Hepatocyte (in vitro differentiated cells): ENCODE measurements at regions not wholly inside any gene's neighbourhood (a gene's known extent, or its start where the extent isn't known, plus 50 kb on each side); places are given as distances from the start of the nearest gene placed in this dataset.

ENCODE experiments used
- DNase-seq: peaks from one replicate; pipeline ENCODE4 v3.0.0-alpha.2; 2016; ENCODE audit warnings: low spot score
- H2AFZ ChIP-seq: fragments of 200-600 bp; sonication (generic); 2 replicates; pipeline ENCODE4 v1.6.0; 2016; ENCODE audit warnings: antibody characterized with exemption, mild to moderate bottlenecking
- H3K27ac ChIP-seq: fragments of 200-600 bp; sonication (generic); 2 replicates; pipeline ENCODE4 v1.5.1; 2016; ENCODE audit warnings: mild to moderate bottlenecking
- H3K27me3 ChIP-seq: fragments of 200-600 bp; sonication (generic); 2 replicates; pipeline ENCODE4 v1.6.1; 2016
- H3K36me3 ChIP-seq: fragments of 200-600 bp; sonication (generic); replicated peaks from 2 replicates; pipeline ENCODE4 v1.5.1; 2016; ENCODE audit warnings: low read depth; ENCODE audit not compliant: insufficient read depth
- H3K4me1 ChIP-seq: fragments of 200-600 bp; sonication (generic); 2 replicates; pipeline ENCODE4 v1.5.1; 2016; ENCODE audit warnings: mild to moderate bottlenecking, moderate library complexity; ENCODE audit not compliant: insufficient read depth
- H3K4me2 ChIP-seq: fragments of 200-600 bp; sonication (generic); 2 replicates; pipeline ENCODE4 v1.6.0; 2016
- H3K4me3 ChIP-seq: fragments of 200-600 bp; sonication (generic); 2 replicates; pipeline ENCODE4 v1.5.1; 2016; ENCODE audit warnings: mild to moderate bottlenecking
- H3K79me2 ChIP-seq: fragments of 200-600 bp; sonication (generic); 2 replicates; pipeline ENCODE4 v1.6.0; 2017; ENCODE audit warnings: mild to moderate bottlenecking
- H3K9me2 ChIP-seq: fragments of 200-600 bp; sonication (generic); replicated peaks from 2 replicates; pipeline ENCODE4 v1.6.0; 2017; ENCODE audit warnings: mild to moderate bottlenecking; ENCODE audit not compliant: insufficient read depth
- H3K9me3 ChIP-seq: fragments of 200-600 bp; sonication (generic); 2 replicates; pipeline ENCODE4 v1.5.1; 2016; ENCODE audit warnings: low read depth, mild to moderate bottlenecking
- H4K20me1 ChIP-seq: fragments of 200-600 bp; sonication (generic); 2 replicates; pipeline ENCODE4 v1.6.0; 2016; ENCODE audit warnings: mild to moderate bottlenecking; ENCODE audit not compliant: insufficient read depth, poor library complexity, severe bottlenecking
- CTCF ChIP-seq: fragments of 200-600 bp; sonication (generic); IDR thresholded peaks from 2 replicates; pipeline ENCODE4 v1.5.1; 2016; ENCODE audit warnings: antibody characterized with exemption, mild to moderate bottlenecking; ENCODE audit not compliant: poor library complexity
- EZH2 ChIP-seq: fragments of 200-600 bp; sonication (generic); IDR thresholded peaks from 2 replicates; pipeline ENCODE4 v1.6.1; 2016; ENCODE audit warnings: antibody characterized with exemption, mild to moderate bottlenecking, borderline replicate concordance
- EZH2phosphoT487 ChIP-seq: fragments of 200-600 bp; sonication (generic); IDR thresholded peaks from one replicate; pipeline ENCODE4 v1.6.1; 2018; ENCODE audit warnings: antibody characterized with exemption, mild to moderate bottlenecking, low read depth, moderate library complexity; ENCODE audit not compliant: unreplicated experiment, severe bottlenecking
- WGBS: methylation state at CpG from one replicate; pipeline ENCODE4 v1.1.6; 2016; ENCODE audit warnings: low lambda C conversion rate; ENCODE audit errors: missing lambda C conversion rate; 5-methylcytosine and 5-hydroxymethylcytosine counted together

- Histone ChIP-seq H3K27me3 (no peaks in the 10 kb centered on the region), H3K79me2 (no peaks in the 10 kb centered on the region), H3K9me3 (no peaks in the 10 kb centered on the region), H3K36me3 (no peaks in the 10 kb centered on the region), H4K20me1 (no peaks in the 10 kb centered on the region), H3K27ac (no peak overlapping the region), H3K4me1 (no peaks in the 10 kb centered on the region), H2AFZ (no peak overlapping the region), H3K4me3 (no peak overlapping the region), H3K4me2 (no peak overlapping the region), H3K9me2 (no peaks in the 10 kb centered on the region)
- no peak for DNase-seq
- TF ChIP-seq CTCF (no peak), EZH2 (no peak), EZH2phosphoT487 (no peak)
These were observed 452.4 kb upstream of the NPVF start for GRCh38 chr7:25680636-25681035.

GRCh38 chr7:25684360-25684759 lies 456.1 kb upstream of the NPVF start:
- no peak overlapping the region for H3K27ac ChIP-seq
- TF ChIP-seq CTCF (no peak), EZH2 (no peak), EZH2phosphoT487 (no peak)
- H3K79me2 ChIP-seq = no peaks in the 10 kb centered on the region
- DNase-seq = no peak
- no peaks in the 10 kb centered on the region for H3K9me3 ChIP-seq
- H4K20me1 ChIP-seq = no peaks in the 10 kb centered on the region
- WGBS = 91% methylated on average over 4 of the region's 4 CpGs
- no peaks in the 10 kb centered on the region for H3K9me2 ChIP-seq
- no peaks in the 10 kb centered on the region for H3K27me3 ChIP-seq
- H3K36me3 ChIP-seq = no peaks in the 10 kb centered on the region
- H3K4me2 ChIP-seq = no peak overlapping the region
- no peaks in the 10 kb centered on the region for H3K4me1 ChIP-seq
- no peak overlapping the region for H2AFZ ChIP-seq
- no peak overlapping the region for H3K4me3 ChIP-seq

- WGBS = 86% methylated on average over 4 of the region's 4 CpGs
- no peak overlapping the region for H3K4me3 ChIP-seq
These were observed 458.2 kb upstream of the NPVF start for GRCh38 chr7:25686493-25686892.

More at GRCh38 chr7:25686493-25686892, 458.2 kb upstream of the NPVF start:
- H3K9me2 ChIP-seq = no peaks in the 10 kb centered on the region
- no peak for DNase-seq
- H3K9me3 ChIP-seq = no peaks in the 10 kb centered on the region
- no peak overlapping the region for H2AFZ ChIP-seq
- no peak for TF ChIP-seq EZH2
- TF ChIP-seq CTCF = no peak
- no peak for TF ChIP-seq EZH2phosphoT487
- H3K4me1 ChIP-seq = no peaks in the 10 kb centered on the region
- no peaks in the 10 kb centered on the region for H3K36me3 ChIP-seq
- H3K27ac ChIP-seq = no peak overlapping the region
- no peaks in the 10 kb centered on the region for H3K27me3 ChIP-seq
- no peaks in the 10 kb centered on the region for H4K20me1 ChIP-seq
- no peak overlapping the region for H3K4me2 ChIP-seq
- no peaks in the 10 kb centered on the region for H3K79me2 ChIP-seq
